NT2/D1 (cell line): ENCODE measurements at regions not wholly inside any gene's neighbourhood (a gene's known extent, or its start where the extent isn't known, plus 50 kb on each side); places are given as distances from the start of the nearest gene placed in this dataset.

Experiments used
- DNase-seq: peaks from one replicate; pipeline ENCODE4 v3.0.0-alpha.2; 2011; ENCODE audit warnings: low read depth, low spot score
- H3K27me3 ChIP-seq: 2 replicates; pipeline ENCODE4 v1.6.0; 2011; ENCODE audit warnings: mild to moderate bottlenecking; ENCODE audit not compliant: insufficient read length, insufficient read depth
- H3K36me3 ChIP-seq: 2 replicates; pipeline ENCODE4 v1.6.1; 2011; ENCODE audit warnings: mild to moderate bottlenecking, low read length, mixed read lengths; ENCODE audit not compliant: insufficient read depth, insufficient read length
- H3K4me1 ChIP-seq: 2 replicates; pipeline ENCODE4 v1.5.1; 2011; ENCODE audit not compliant: insufficient read depth, insufficient read length
- H3K4me3 ChIP-seq: 2 replicates; pipeline ENCODE4 v1.5.1; 2011; ENCODE audit warnings: low read depth; ENCODE audit not compliant: insufficient read length
- H3K9ac ChIP-seq: 2 replicates; pipeline ENCODE4 v1.6.0; 2011; ENCODE audit warnings: low read depth; ENCODE audit not compliant: insufficient read length
- H3K9me3 ChIP-seq: 2 replicates; pipeline ENCODE4 v1.5.1; 2011; ENCODE audit warnings: mild to moderate bottlenecking, low read length; ENCODE audit not compliant: insufficient read depth
- SUZ12 ChIP-seq: IDR thresholded peaks from 2 replicates; pipeline ENCODE4 v1.6.1; 2011; ENCODE audit not compliant: insufficient read length, insufficient read depth; ENCODE audit errors: extremely low read depth
- YY1 ChIP-seq: IDR thresholded peaks from 2 replicates; pipeline ENCODE4 v1.6.1; 2011; ENCODE audit not compliant: insufficient read length, insufficient read depth
- ZNF274 ChIP-seq: IDR thresholded peaks from 2 replicates; pipeline ENCODE4 v1.6.1; 2011; ENCODE audit warnings: mild to moderate bottlenecking, low read depth, low read length

GRCh38 chr6:21451546-21452013 lies 142.0 kb upstream of the SOX4 start:
- no peaks in the 10 kb centered on the region for H3K9me3 ChIP-seq
- no peak for DNase-seq
- no peak overlapping the region for H3K9ac ChIP-seq
- H3K27me3 ChIP-seq, result no peaks in the 10 kb centered on the region
- TF ChIP-seq SUZ12, result no peak
- TF ChIP-seq YY1, result no peak
- no peak for TF ChIP-seq ZNF274
- no peaks in the 10 kb centered on the region for H3K36me3 ChIP-seq
- no peak overlapping the region for H3K4me3 ChIP-seq
- no peaks in the 10 kb centered on the region for H3K4me1 ChIP-seq

- Histone ChIP-seq H3K4me1 (no peaks in the 10 kb centered on the region), H3K9me3 (no peaks in the 10 kb centered on the region), H3K36me3 (no peaks in the 10 kb centered on the region), H3K27me3 (no peaks in the 10 kb centered on the region), H3K9ac (no peak overlapping the region), H3K4me3 (no peak overlapping the region)
- TF ChIP-seq YY1 (no peak), SUZ12 (no peak), ZNF274 (no peak)
- no peak for DNase-seq
Measured at GRCh38 chr6:21454262-21454661, 139.3 kb upstream of the SOX4 start.

GRCh38 chr6:21455071-21455470 lies 138.5 kb upstream of the SOX4 start:
- no peak for TF ChIP-seq ZNF274
- no peak for TF ChIP-seq YY1
- TF ChIP-seq SUZ12, result no peak

GRCh38 chr6:21457647-21458046 lies 135.9 kb upstream of the SOX4 start:
- H3K36me3 ChIP-seq, result no peaks in the 10 kb centered on the region
- TF ChIP-seq YY1 (no peak), SUZ12 (no peak), ZNF274 (no peak)
- no peak overlapping the region for H3K9ac ChIP-seq
- no peaks in the 10 kb centered on the region for H3K9me3 ChIP-seq
- H3K4me3 ChIP-seq, result no peak overlapping the region
- no peaks in the 10 kb centered on the region for H3K27me3 ChIP-seq
- no peak for DNase-seq
- no peaks in the 10 kb centered on the region for H3K4me1 ChIP-seq

More at GRCh38 chr6:21455071-21455470, 138.5 kb upstream of the SOX4 start:
- Histone ChIP-seq H3K36me3 (no peaks in the 10 kb centered on the region), H3K27me3 (no peaks in the 10 kb centered on the region), H3K9me3 (no peaks in the 10 kb centered on the region), H3K9ac (no peak overlapping the region), H3K4me3 (no peak overlapping the region), H3K4me1 (no peaks in the 10 kb centered on the region)
- DNase-seq, result no peak

- H3K4me3 ChIP-seq, result no peak overlapping the region
- no peaks in the 10 kb centered on the region for H3K36me3 ChIP-seq
- no peak overlapping the region for H3K9ac ChIP-seq
- no peak for DNase-seq
- H3K9me3 ChIP-seq, result no peaks in the 10 kb centered on the region
- TF ChIP-seq SUZ12 (no peak), YY1 (no peak), ZNF274 (no peak)
- no peaks in the 10 kb centered on the region for H3K4me1 ChIP-seq
- no peaks in the 10 kb centered on the region for H3K27me3 ChIP-seq
Measured at GRCh38 chr6:21459641-21460040, 133.9 kb upstream of the SOX4 start.

GRCh38 chr6:21461844-21462518 lies 131.6 kb upstream of the SOX4 start:
- Histone ChIP-seq H3K36me3 (no peaks in the 10 kb centered on the region), H3K9ac (no peak overlapping the region), H3K4me1 (no peaks in the 10 kb centered on the region), H3K4me3 (no peak overlapping the region), H3K9me3 (no peaks in the 10 kb centered on the region), H3K27me3 (no peaks in the 10 kb centered on the region)
- TF ChIP-seq ZNF274 (no peak), YY1 (no peak), SUZ12 (no peak)
- no peak for DNase-seq

- no peaks in the 10 kb centered on the region for H3K36me3 ChIP-seq
- DNase-seq, result no peak
- H3K9me3 ChIP-seq, result no peaks in the 10 kb centered on the region
- no peak overlapping the region for H3K4me3 ChIP-seq
- H3K9ac ChIP-seq, result no peak overlapping the region
- TF ChIP-seq ZNF274 (no peak), SUZ12 (no peak), YY1 (no peak)
- H3K27me3 ChIP-seq, result no peaks in the 10 kb centered on the region
- no peaks in the 10 kb centered on the region for H3K4me1 ChIP-seq
Measured at GRCh38 chr6:21462519-21462852, 131.1 kb upstream of the SOX4 start.

- DNase-seq, result no peak
- Histone ChIP-seq H3K36me3 (no peaks in the 10 kb centered on the region), H3K9me3 (no peaks in the 10 kb centered on the region), H3K4me1 (no peaks in the 10 kb centered on the region), H3K9ac (no peak overlapping the region), H3K4me3 (no peak overlapping the region), H3K27me3 (no peaks in the 10 kb centered on the region)
- no peak for TF ChIP-seq ZNF274
- TF ChIP-seq YY1, result no peak
- TF ChIP-seq SUZ12, result no peak
Measured at GRCh38 chr6:21467091-21467490, 126.5 kb upstream of the SOX4 start.
